Smooth muscle cell (in vitro differentiated cells): ENCODE measurements at regions not wholly inside any gene's neighbourhood (a gene's known extent, or its start where the extent isn't known, plus 50 kb on each side); places are given as distances from the start of the nearest gene placed in this dataset.
A peak's percentile ranks its signal among the peaks of the same experiment; 100 is the strongest.

ENCODE experiments used
- DNase-seq: peaks from one replicate; lab custom pipeline; 2025; ENCODE audit not compliant: unreplicated experiment; lab: John Stamatoyannopoulos, UW
- H2AFZ ChIP-seq: fragments of 200-600 bp; sonication (generic); 2 replicates; pipeline ENCODE4 v1.6.0; 2016; ENCODE audit warnings: antibody characterized with exemption, low read depth, mild to moderate bottlenecking
- H3F3A ChIP-seq: fragments of 200-600 bp; sonication (generic); 2 replicates; pipeline ENCODE4 v1.6.0; 2017; ENCODE audit warnings: antibody characterized with exemption, low read depth
- H3K27ac ChIP-seq: fragments of 200-600 bp; sonication (generic); 2 replicates; pipeline ENCODE4 v1.5.1; 2016; ENCODE audit warnings: low read depth, mild to moderate bottlenecking
- H3K27me3 ChIP-seq: fragments of 200-600 bp; sonication (generic); 2 replicates; pipeline ENCODE4 v1.6.1; 2016; ENCODE audit warnings: low read depth, mild to moderate bottlenecking
- H3K36me3 ChIP-seq: fragments of 200-600 bp; sonication (generic); 2 replicates; pipeline ENCODE4 v1.5.1; 2016; ENCODE audit warnings: low read depth
- H3K4me1 ChIP-seq: fragments of 200-600 bp; sonication (generic); 2 replicates; pipeline ENCODE4 v1.5.1; 2016; ENCODE audit warnings: low read depth
- H3K4me2 ChIP-seq: fragments of 200-600 bp; sonication (generic); 2 replicates; pipeline ENCODE4 v1.6.0; 2016; ENCODE audit warnings: mild to moderate bottlenecking
- H3K4me3 ChIP-seq: fragments of 200-600 bp; sonication (generic); 2 replicates; pipeline ENCODE4 v1.5.1; 2016; ENCODE audit warnings: mild to moderate bottlenecking
- H3K79me2 ChIP-seq: fragments of 200-600 bp; sonication (generic); 2 replicates; pipeline ENCODE4 v1.6.0; 2016; ENCODE audit warnings: low read depth, mild to moderate bottlenecking
- H3K9ac ChIP-seq: fragments of 200-600 bp; sonication (generic); 2 replicates; pipeline ENCODE4 v1.6.0; 2016; ENCODE audit warnings: low read depth
- H3K9me3 ChIP-seq: fragments of 200-600 bp; sonication (generic); replicated peaks from 2 replicates; pipeline ENCODE4 v1.5.1; 2016; ENCODE audit warnings: low read depth
- H4K20me1 ChIP-seq: fragments of 200-600 bp; sonication (generic); 2 replicates; pipeline ENCODE4 v1.6.0; 2016; ENCODE audit warnings: low read depth
- WGBS: methylation state at CpG from one replicate; pipeline ENCODE4 v1.1.7; 2016; ENCODE audit warnings: low lambda C conversion rate; 5-methylcytosine and 5-hydroxymethylcytosine counted together
- TF ChIP-seq, protein P1 (sequence below): fragments of 200-600 bp; sonication (generic); IDR thresholded peaks from 2 replicates; pipeline ENCODE4 v1.5.1; 2017; ENCODE audit warnings: borderline replicate concordance, mild to moderate bottlenecking, antibody characterized with exemption; ENCODE audit not compliant: insufficient read depth, poor library complexity, severe bottlenecking

DNA sequence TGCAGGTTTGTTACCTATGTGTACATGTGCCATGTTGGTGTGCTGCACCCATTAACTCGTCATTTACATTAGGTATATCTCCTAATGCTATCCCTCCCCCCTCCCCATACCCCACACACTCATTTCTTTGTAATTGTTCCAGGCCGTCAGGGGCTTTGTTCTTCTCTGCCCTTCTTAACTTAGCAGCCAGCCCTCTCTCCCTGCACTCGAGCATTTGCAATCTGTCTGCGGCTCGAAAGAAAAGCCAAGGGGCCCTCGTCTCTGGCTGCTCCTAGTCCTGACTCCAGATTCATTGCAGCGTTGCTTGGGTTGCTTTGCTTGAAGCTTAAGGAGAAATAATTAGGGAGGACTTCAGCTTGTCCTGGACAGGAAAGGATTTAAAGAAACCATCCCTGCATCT, 85.7 kb downstream of the ATP1A1 start:
- Histone ChIP-seq H3K9me3 (no peaks in the 10 kb centered on the region), H4K20me1 (no peaks in the 10 kb centered on the region), H2AFZ (peak overlapping the region; percentile 16), H3K4me3 (no peak overlapping the region), H3K36me3 (no peaks in the 10 kb centered on the region), H3K27ac (no peak overlapping the region), H3F3A (no peaks in the 10 kb centered on the region), H3K79me2 (no peaks in the 10 kb centered on the region), H3K4me2 (no peak overlapping the region), H3K27me3 (no peaks in the 10 kb centered on the region), H3K9ac (no peak overlapping the region), H3K4me1 (peaks cover 21% of the 10 kb centered on the region)
- TF ChIP-seq, protein P1, sequence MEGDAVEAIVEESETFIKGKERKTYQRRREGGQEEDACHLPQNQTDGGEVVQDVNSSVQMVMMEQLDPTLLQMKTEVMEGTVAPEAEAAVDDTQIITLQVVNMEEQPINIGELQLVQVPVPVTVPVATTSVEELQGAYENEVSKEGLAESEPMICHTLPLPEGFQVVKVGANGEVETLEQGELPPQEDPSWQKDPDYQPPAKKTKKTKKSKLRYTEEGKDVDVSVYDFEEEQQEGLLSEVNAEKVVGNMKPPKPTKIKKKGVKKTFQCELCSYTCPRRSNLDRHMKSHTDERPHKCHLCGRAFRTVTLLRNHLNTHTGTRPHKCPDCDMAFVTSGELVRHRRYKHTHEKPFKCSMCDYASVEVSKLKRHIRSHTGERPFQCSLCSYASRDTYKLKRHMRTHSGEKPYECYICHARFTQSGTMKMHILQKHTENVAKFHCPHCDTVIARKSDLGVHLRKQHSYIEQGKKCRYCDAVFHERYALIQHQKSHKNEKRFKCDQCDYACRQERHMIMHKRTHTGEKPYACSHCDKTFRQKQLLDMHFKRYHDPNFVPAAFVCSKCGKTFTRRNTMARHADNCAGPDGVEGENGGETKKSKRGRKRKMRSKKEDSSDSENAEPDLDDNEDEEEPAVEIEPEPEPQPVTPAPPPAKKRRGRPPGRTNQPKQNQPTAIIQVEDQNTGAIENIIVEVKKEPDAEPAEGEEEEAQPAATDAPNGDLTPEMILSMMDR, result no peak
- 49% methylated on average over 7 of the region's 7 CpGs for WGBS
- no peak for DNase-seq

GRCh38 chr1:116460261-116460660, 87.2 kb downstream of the ATP1A1 start:
- H3K9me3 ChIP-seq, result no peaks in the 10 kb centered on the region
- no peaks in the 10 kb centered on the region for H3K79me2 ChIP-seq
- no peak overlapping the region for H3K9ac ChIP-seq
- H3K27ac ChIP-seq, result no peak overlapping the region
- no peaks in the 10 kb centered on the region for H4K20me1 ChIP-seq
- no peak overlapping the region for H2AFZ ChIP-seq
- H3K4me2 ChIP-seq, result no peak overlapping the region
- 75% methylated on average over 1 of the region's 1 CpG for WGBS
- TF ChIP-seq, protein P1, result no peak
- DNase-seq, result no peak
- H3K4me1 ChIP-seq, result peaks cover 17% of the 10 kb centered on the region
- no peaks in the 10 kb centered on the region for H3K27me3 ChIP-seq
- H3F3A ChIP-seq, result no peaks in the 10 kb centered on the region
- H3K4me3 ChIP-seq, result no peak overlapping the region
- no peaks in the 10 kb centered on the region for H3K36me3 ChIP-seq

DNA sequence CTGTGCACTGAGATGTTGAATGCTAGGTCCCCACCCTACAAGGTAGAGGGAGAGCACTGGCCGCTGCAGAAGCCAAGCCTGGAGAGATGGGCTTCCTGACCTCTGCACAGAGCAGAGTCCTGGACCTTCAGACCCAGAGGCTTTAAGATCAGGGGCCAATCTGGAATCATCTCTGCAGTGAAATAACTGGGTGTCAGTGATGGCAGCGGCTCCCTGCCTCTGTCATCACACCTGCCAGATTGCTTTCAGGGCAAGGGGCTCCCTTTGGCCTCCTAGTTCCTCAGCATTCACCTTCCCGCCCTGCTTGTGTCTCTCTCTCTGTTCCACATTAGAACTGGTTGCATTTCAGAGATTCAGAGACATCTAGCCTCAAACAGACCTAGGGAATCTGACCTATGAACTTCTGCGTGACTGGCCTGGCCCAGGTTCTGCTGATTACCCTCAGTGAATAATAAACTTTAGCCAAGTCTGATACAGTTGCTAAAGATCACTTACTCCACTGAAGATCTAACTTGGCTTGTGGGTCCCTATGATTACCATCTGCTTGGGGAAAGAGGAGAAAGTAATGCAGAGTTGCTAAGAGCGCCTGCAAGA, 87.8 kb downstream of the ATP1A1 start:
- H3K4me3 ChIP-seq, result no peak overlapping the region
- H2AFZ ChIP-seq, result no peak overlapping the region
- H3K27me3 ChIP-seq, result no peaks in the 10 kb centered on the region
- no peak overlapping the region for H3K4me2 ChIP-seq
- H4K20me1 ChIP-seq, result no peaks in the 10 kb centered on the region
- WGBS, result 93% methylated on average over 5 of the region's 5 CpGs
- no peaks in the 10 kb centered on the region for H3K9me3 ChIP-seq
- no peak for DNase-seq
- no peaks in the 10 kb centered on the region for H3K79me2 ChIP-seq
- no peaks in the 10 kb centered on the region for H3K36me3 ChIP-seq
- peaks cover 17% of the 10 kb centered on the region for H3K4me1 ChIP-seq
- no peak overlapping the region for H3K9ac ChIP-seq
- H3F3A ChIP-seq, result peaks cover 4% of the 10 kb centered on the region
- TF ChIP-seq, protein P1, result no peak
- no peak overlapping the region for H3K27ac ChIP-seq

GRCh38 chr1:116461723-116462122, 88.7 kb downstream of the ATP1A1 start:
- H3K4me1 ChIP-seq, result peaks cover 23% of the 10 kb centered on the region
- WGBS, result 91% methylated on average over 5 of the region's 5 CpGs
- H3K27me3 ChIP-seq, result no peaks in the 10 kb centered on the region
- no peak overlapping the region for H3K4me3 ChIP-seq
- TF ChIP-seq, protein P1, result no peak
- H3K36me3 ChIP-seq, result no peaks in the 10 kb centered on the region
- H2AFZ ChIP-seq, result no peak overlapping the region
- no peaks in the 10 kb centered on the region for H3K9me3 ChIP-seq
- H3K4me2 ChIP-seq, result no peak overlapping the region
- H3K79me2 ChIP-seq, result no peaks in the 10 kb centered on the region
- no peaks in the 10 kb centered on the region for H4K20me1 ChIP-seq
- no peak overlapping the region for H3K27ac ChIP-seq
- no peak for DNase-seq
- H3K9ac ChIP-seq, result no peak overlapping the region
- peaks cover 7% of the 10 kb centered on the region for H3F3A ChIP-seq
